ENCODE measurements at regions not wholly inside any gene's neighbourhood (a gene's known extent, or its start where the extent isn't known, plus 50 kb on each side); places are given as distances from the start of the nearest gene placed in this dataset.

DNA sequence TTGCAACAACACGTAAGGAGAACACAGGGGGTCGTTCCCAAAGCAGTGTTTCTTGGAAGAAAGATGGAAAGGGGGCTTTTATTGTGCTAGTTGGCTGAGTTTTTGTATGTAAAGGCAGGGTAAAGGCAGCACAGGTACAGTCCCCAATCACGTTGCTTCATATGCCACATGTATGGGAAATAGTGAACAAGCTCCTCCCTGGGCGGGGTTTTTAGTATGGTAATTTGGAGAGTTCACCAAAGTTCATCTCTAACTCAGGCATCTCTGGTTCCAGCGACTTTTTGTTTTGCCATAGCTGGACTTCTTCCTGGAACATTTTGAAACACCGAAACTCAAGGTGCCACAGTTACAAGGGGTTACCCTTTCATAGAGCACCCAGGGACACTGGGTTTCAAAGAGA, 133.9 kb downstream of the CAAP1 start:
- Histone ChIP-seq H3K4me1 (ENCODE audit: control insufficient read depth, insufficient read depth, low read length, unreplicated experiment) (no peaks in the 10 kb centered on the region), H3K4me3 (ENCODE audit: low read depth, low read length) (no peak overlapping the region), H3K36me3 (ENCODE audit: insufficient read depth, low read length) (no peaks in the 10 kb centered on the region), H3K27me3 (ENCODE audit: insufficient read depth, low read length) (peaks cover 25% of the 10 kb centered on the region), H3K27ac (ENCODE audit: low read depth, low read length) (no peak overlapping the region), H2AFZ (ENCODE audit: low read length, unreplicated experiment) (no peak overlapping the region), H3K79me2 (ENCODE audit: control insufficient read depth, insufficient read depth, low read length, unreplicated experiment) (no peaks in the 10 kb centered on the region)

GRCh38 chr9:26756881-26757280, 135.7 kb downstream of the CAAP1 start:
- no peaks in the 10 kb centered on the region for H3K4me1 ChIP-seq (ENCODE audit: control insufficient read depth, insufficient read depth, low read length, unreplicated experiment)
- no peak overlapping the region for H2AFZ ChIP-seq (ENCODE audit: low read length, unreplicated experiment)
- H3K27me3 ChIP-seq (ENCODE audit: insufficient read depth, low read length), result peaks cover 9% of the 10 kb centered on the region; the same call in 1 of the 2 replicates
- H3K79me2 ChIP-seq (ENCODE audit: control insufficient read depth, insufficient read depth, low read length, unreplicated experiment), result no peaks in the 10 kb centered on the region
- no peaks in the 10 kb centered on the region for H3K36me3 ChIP-seq (ENCODE audit: insufficient read depth, low read length)
- no peak overlapping the region for H3K27ac ChIP-seq (ENCODE audit: low read depth, low read length)
- H3K4me3 ChIP-seq (ENCODE audit: low read depth, low read length), result no peak overlapping the region

- no peaks in the 10 kb centered on the region for H3K36me3 ChIP-seq (ENCODE audit: insufficient read depth, low read length)
- H3K27me3 ChIP-seq (ENCODE audit: insufficient read depth, low read length), result no peaks in the 10 kb centered on the region; the same call in 1 of the 2 replicates
- no peaks in the 10 kb centered on the region for H3K79me2 ChIP-seq (ENCODE audit: control insufficient read depth, insufficient read depth, low read length, unreplicated experiment)
- no peak overlapping the region for H3K27ac ChIP-seq (ENCODE audit: low read depth, low read length)
- no peak overlapping the region for H3K4me3 ChIP-seq (ENCODE audit: low read depth, low read length)
- H3K4me1 ChIP-seq (ENCODE audit: control insufficient read depth, insufficient read depth, low read length, unreplicated experiment), result no peaks in the 10 kb centered on the region
- H2AFZ ChIP-seq (ENCODE audit: low read length, unreplicated experiment), result no peak overlapping the region
These were observed 137.1 kb downstream of the CAAP1 start for GRCh38 chr9:26755476-26755875.

GRCh38 chr9:26754509-26755164, 138.0 kb downstream of the CAAP1 start:
- no peak overlapping the region for H2AFZ ChIP-seq (ENCODE audit: low read length, unreplicated experiment)
- no peak overlapping the region for H3K4me3 ChIP-seq (ENCODE audit: low read depth, low read length)
- H3K36me3 ChIP-seq (ENCODE audit: insufficient read depth, low read length), result no peaks in the 10 kb centered on the region
- H3K27ac ChIP-seq (ENCODE audit: low read depth, low read length), result no peak overlapping the region
- no peaks in the 10 kb centered on the region; the same call in 1 of the 2 replicates for H3K27me3 ChIP-seq (ENCODE audit: insufficient read depth, low read length)
- H3K4me1 ChIP-seq (ENCODE audit: control insufficient read depth, insufficient read depth, low read length, unreplicated experiment), result no peaks in the 10 kb centered on the region
- H3K79me2 ChIP-seq (ENCODE audit: control insufficient read depth, insufficient read depth, low read length, unreplicated experiment), result no peaks in the 10 kb centered on the region

DNA sequence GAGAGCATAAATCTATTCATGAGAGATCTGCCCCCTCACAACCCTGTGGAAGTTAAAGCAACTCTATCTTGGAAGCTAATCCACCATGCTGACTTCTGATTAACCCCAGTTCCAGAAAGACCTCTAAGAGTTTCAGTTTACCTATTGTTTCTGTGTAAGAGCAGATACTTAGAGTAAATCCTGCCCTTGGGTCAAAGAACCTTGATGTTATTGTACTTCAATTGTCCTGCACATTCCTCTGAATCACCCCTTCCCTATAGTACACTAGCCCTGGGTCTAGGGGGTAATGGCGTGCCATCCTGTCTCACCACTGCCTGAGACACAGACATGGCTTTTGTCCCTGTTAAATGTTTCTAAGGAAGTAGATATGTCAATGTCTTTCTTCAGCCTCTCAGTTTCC, 138.6 kb downstream of the CAAP1 start:
- Histone ChIP-seq H3K4me1 (ENCODE audit: control insufficient read depth, insufficient read depth, low read length, unreplicated experiment) (no peaks in the 10 kb centered on the region), H3K36me3 (ENCODE audit: insufficient read depth, low read length) (no peaks in the 10 kb centered on the region), H3K79me2 (ENCODE audit: control insufficient read depth, insufficient read depth, low read length, unreplicated experiment) (no peaks in the 10 kb centered on the region), H3K27ac (ENCODE audit: low read depth, low read length) (no peak overlapping the region), H3K4me3 (ENCODE audit: low read depth, low read length) (no peak overlapping the region), H2AFZ (ENCODE audit: low read length, unreplicated experiment) (no peak overlapping the region), H3K27me3 (ENCODE audit: insufficient read depth, low read length) (no peaks in the 10 kb centered on the region; the same call in 1 of the 2 replicates)

GRCh38 chr9:26750162-26750561, 142.4 kb downstream of the CAAP1 start:
- H3K27me3 ChIP-seq (ENCODE audit: insufficient read depth, low read length), result no peaks in the 10 kb centered on the region; the same call in 1 of the 2 replicates
- H3K36me3 ChIP-seq (ENCODE audit: insufficient read depth, low read length), result no peaks in the 10 kb centered on the region
- no peak overlapping the region for H3K27ac ChIP-seq (ENCODE audit: low read depth, low read length)
- no peak overlapping the region for H3K4me3 ChIP-seq (ENCODE audit: low read depth, low read length)
- H3K4me1 ChIP-seq (ENCODE audit: control insufficient read depth, insufficient read depth, low read length, unreplicated experiment), result peaks cover 5% of the 10 kb centered on the region
- no peaks in the 10 kb centered on the region for H3K79me2 ChIP-seq (ENCODE audit: control insufficient read depth, insufficient read depth, low read length, unreplicated experiment)
- no peak overlapping the region for H2AFZ ChIP-seq (ENCODE audit: low read length, unreplicated experiment)

- no peak overlapping the region for H3K4me3 ChIP-seq (ENCODE audit: low read depth, low read length)
- H3K27ac ChIP-seq (ENCODE audit: low read depth, low read length), result no peak overlapping the region
- H3K36me3 ChIP-seq (ENCODE audit: insufficient read depth, low read length), result no peaks in the 10 kb centered on the region
- no peaks in the 10 kb centered on the region for H3K79me2 ChIP-seq (ENCODE audit: control insufficient read depth, insufficient read depth, low read length, unreplicated experiment)
- H3K4me1 ChIP-seq (ENCODE audit: control insufficient read depth, insufficient read depth, low read length, unreplicated experiment), result peaks cover 5% of the 10 kb centered on the region
- peaks cover 5% of the 10 kb centered on the region; the same call in 1 of the 2 replicates for H3K27me3 ChIP-seq (ENCODE audit: insufficient read depth, low read length)
- no peak overlapping the region for H2AFZ ChIP-seq (ENCODE audit: low read length, unreplicated experiment)
These were observed 144.0 kb downstream of the CAAP1 start for GRCh38 chr9:26748449-26749058.

DNA sequence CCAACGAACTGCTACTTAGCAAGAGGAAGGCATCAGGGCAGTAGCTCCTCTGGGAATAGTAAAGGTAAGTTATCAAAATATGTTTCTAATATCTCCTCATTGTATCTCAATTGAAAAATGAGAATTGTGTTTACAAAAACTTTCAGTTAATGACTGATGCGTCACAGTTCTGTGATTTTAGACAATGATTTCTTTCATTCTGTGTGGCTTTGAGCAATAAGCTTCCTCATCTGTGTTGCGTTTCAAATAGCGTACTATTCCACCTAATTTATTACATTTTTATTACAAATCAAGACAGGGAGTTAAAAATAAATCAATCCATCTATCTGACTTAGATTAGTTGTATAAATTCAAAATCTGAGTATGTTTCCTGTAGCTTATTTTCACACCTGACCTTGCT, 145.0 kb downstream of the CAAP1 start:
- no peak overlapping the region for H3K4me3 ChIP-seq (ENCODE audit: low read depth, low read length)
- no peaks in the 10 kb centered on the region for H3K79me2 ChIP-seq (ENCODE audit: control insufficient read depth, insufficient read depth, low read length, unreplicated experiment)
- H3K36me3 ChIP-seq (ENCODE audit: insufficient read depth, low read length), result no peaks in the 10 kb centered on the region
- peaks cover 5% of the 10 kb centered on the region for H3K4me1 ChIP-seq (ENCODE audit: control insufficient read depth, insufficient read depth, low read length, unreplicated experiment)
- peaks cover 14% of the 10 kb centered on the region for H3K27me3 ChIP-seq (ENCODE audit: insufficient read depth, low read length)
- H2AFZ ChIP-seq (ENCODE audit: low read length, unreplicated experiment), result no peak overlapping the region
- H3K27ac ChIP-seq (ENCODE audit: low read depth, low read length), result no peak overlapping the region

DNA sequence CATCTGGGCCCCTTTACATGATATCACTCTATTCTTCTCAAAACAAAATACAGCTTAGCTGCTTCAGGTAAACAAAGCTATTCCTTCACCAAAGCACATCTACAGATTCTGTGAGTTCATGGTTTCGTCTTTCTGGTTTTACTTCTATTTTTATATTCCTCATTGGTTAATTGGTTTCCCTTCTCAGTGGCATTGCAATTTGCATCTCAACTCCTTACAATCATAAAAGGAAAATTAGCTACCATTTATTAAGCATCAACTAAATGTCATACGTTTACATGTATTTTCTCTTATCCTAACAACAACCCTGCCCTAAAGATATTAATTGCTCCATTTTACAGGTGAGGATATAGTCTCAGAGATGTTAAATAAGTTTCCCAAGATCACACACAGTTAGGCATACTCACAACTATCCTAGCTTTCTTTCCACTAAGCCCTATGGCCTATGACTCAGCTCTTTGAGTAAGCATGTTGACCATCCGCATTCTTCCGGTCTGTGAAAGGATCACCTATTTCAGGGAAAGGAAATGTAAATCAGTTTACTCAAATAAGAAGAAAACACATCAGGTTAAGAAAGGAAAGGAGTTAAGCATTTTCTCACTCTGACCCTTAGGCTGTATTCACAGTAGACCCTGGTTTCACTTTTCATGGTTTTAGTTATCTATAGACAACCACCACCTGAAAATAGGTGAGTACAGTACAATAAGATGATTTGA, 146.1 kb downstream of the CAAP1 start:
- Histone ChIP-seq H3K4me3 (ENCODE audit: low read depth, low read length) (no peak overlapping the region), H3K4me1 (ENCODE audit: control insufficient read depth, insufficient read depth, low read length, unreplicated experiment) (peaks cover 5% of the 10 kb centered on the region), H3K27me3 (ENCODE audit: insufficient read depth, low read length) (peaks cover 18% of the 10 kb centered on the region), H2AFZ (ENCODE audit: low read length, unreplicated experiment) (no peak overlapping the region), H3K79me2 (ENCODE audit: control insufficient read depth, insufficient read depth, low read length, unreplicated experiment) (no peaks in the 10 kb centered on the region), H3K27ac (ENCODE audit: low read depth, low read length) (no peak overlapping the region), H3K36me3 (ENCODE audit: insufficient read depth, low read length) (no peaks in the 10 kb centered on the region)

DNA sequence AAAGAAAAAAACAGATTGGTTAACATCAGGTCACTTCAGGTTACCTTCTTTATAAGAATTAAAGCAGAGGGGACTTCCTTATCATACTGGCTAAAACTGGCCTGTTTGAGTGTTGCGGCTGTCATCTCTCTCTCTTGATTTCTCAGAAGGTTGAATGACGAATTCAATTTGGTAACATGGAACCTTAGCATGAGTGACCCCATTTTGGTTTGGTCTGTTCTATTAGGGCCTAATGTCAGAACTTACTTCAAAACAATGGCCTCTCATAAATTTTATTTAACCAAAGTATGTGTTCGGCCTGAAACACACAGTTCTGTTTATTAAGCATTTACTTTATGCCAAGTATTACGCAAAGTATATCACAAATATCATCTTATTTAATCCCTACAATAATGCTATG, 147.5 kb downstream of the CAAP1 start:
- H3K27ac ChIP-seq (ENCODE audit: low read depth, low read length), result no peak overlapping the region
- H3K4me3 ChIP-seq (ENCODE audit: low read depth, low read length), result no peak overlapping the region
- no peaks in the 10 kb centered on the region for H3K79me2 ChIP-seq (ENCODE audit: control insufficient read depth, insufficient read depth, low read length, unreplicated experiment)
- peaks cover 5% of the 10 kb centered on the region for H3K4me1 ChIP-seq (ENCODE audit: control insufficient read depth, insufficient read depth, low read length, unreplicated experiment)
- no peaks in the 10 kb centered on the region for H3K36me3 ChIP-seq (ENCODE audit: insufficient read depth, low read length)
- H3K27me3 ChIP-seq (ENCODE audit: insufficient read depth, low read length), result peaks cover 25% of the 10 kb centered on the region
- no peak overlapping the region for H2AFZ ChIP-seq (ENCODE audit: low read length, unreplicated experiment)

Measured in ACC112 (cell line).